GM12891 (cell line): ENCODE measurements at regions not wholly inside any gene's neighbourhood (a gene's known extent, or its start where the extent isn't known, plus 50 kb on each side); places are given as distances from the start of the nearest gene placed in this dataset.

Source experiments
- PAX5 ChIP-seq: IDR thresholded peaks from 2 replicates; pipeline ENCODE4 v1.6.1; 2011; ENCODE audit warnings: low read length, moderate library complexity, mild to moderate bottlenecking; ENCODE audit not compliant: insufficient read depth, severe bottlenecking
- POLR2A ChIP-seq: IDR thresholded peaks from 2 replicates; pipeline ENCODE4 v1.6.1; 2011; ENCODE audit warnings: low read depth, low read length, control low read depth
- POLR2AphosphoS5 ChIP-seq: IDR thresholded peaks from 2 replicates; pipeline ENCODE4 v1.6.1; 2011; ENCODE audit warnings: low read depth, low read length, control low read depth
- POU2F2 ChIP-seq: IDR thresholded peaks from 2 replicates; pipeline ENCODE4 v1.6.1; 2011; ENCODE audit warnings: low read depth, mild to moderate bottlenecking, control low read depth, low read length, moderate library complexity
- SPI1 ChIP-seq: IDR thresholded peaks from 2 replicates; pipeline ENCODE4 v1.6.1; 2011; ENCODE audit warnings: low read depth, low read length, control low read depth
- TAF1 ChIP-seq: IDR thresholded peaks from 2 replicates; pipeline ENCODE4 v1.6.1; 2011; ENCODE audit warnings: low read depth, low read length, control low read depth

DNA sequence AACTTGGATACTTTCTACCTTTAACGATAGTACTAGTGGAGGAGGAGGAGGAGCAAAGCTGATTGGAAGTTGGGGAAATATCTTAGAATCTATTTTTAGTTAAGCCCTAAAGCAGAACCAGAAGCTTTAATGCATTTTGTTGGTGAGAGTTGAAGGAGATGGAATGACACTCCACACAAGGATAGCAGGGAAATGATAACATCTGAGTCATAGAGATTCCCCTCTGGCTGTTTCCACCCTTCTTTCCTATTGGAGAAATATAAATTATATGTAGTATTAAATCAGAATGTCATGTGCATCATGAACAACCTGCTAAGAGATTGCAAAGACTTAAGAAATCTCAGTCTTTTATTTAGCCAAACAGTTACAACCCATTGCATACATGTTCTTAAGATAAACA is 1357.7 kb downstream of the NCAM2 start:
- TF ChIP-seq POLR2A: no peak
- TF ChIP-seq SPI1: no peak
- no peak for TF ChIP-seq POLR2AphosphoS5
- no peak for TF ChIP-seq TAF1
- TF ChIP-seq POU2F2: no peak
- no peak for TF ChIP-seq PAX5
